Tibial artery (tissue), 4 donors: ENCODE measurements at regions not wholly inside any gene's neighbourhood (a gene's known extent, or its start where the extent isn't known, plus 50 kb on each side); places are given as distances from the start of the nearest gene placed in this dataset.
"Not testable (repeated sequence)": the region's sequence is repeated elsewhere in the genome, so short reads cannot be mapped to it uniquely, and the experiment has no call there.

ENCODE experiments used
- DNase-seq, 2 donors: peaks; one replicate each; pipeline ENCODE4 v3.0.0-alpha.2; 2019
- H3K27ac ChIP-seq, 2 donors: fragments of 200-600 bp; sonication (generic) in 1 of 2; 1 replicate in 1 of 2; 2 replicates in 1 of 2; pipeline ENCODE4 v1.5.1; 2018 to 2019; ENCODE audit warnings: mild to moderate bottlenecking in 1 of 2
- H3K27me3 ChIP-seq, 2 donors: fragments of 200-600 bp; sonication (generic) in 1 of 2; one replicate each; pipeline versions ENCODE4 v1.5.1 to v1.6.0; 2016 to 2019
- H3K36me3 ChIP-seq, 3 donors: fragments of 200-600 bp; sonication (generic) in 2 of 3; one replicate each; pipeline ENCODE4 v1.5.1; 2016 to 2019; ENCODE audit warnings: mild to moderate bottlenecking in 2 of 3
- H3K4me1 ChIP-seq, 4 donors: fragments of 200-600 bp; sonication (generic) in 2 of 4; 1 replicate in 3 of 4; 2 replicates in 1 of 4; pipeline ENCODE4 v1.5.1; 2016 to 2019
- H3K4me3 ChIP-seq, 2 donors: fragments of 200-600 bp; sonication (generic) in 1 of 2; 1 replicate in 1 of 2; 2 replicates in 1 of 2; pipeline ENCODE4 v1.5.1; 2018 to 2019; ENCODE audit warnings: mild to moderate bottlenecking in 2 of 2
- H3K9me3 ChIP-seq, 3 donors: fragments of 200-600 bp; sonication (generic) in 1 of 3; one replicate each; pipeline ENCODE4 v1.5.1; 2016 to 2019
- intact Hi-C: fragments of 100-400 bp; cut with DNase I; formaldehyde crosslinking; loops from one replicate; pipeline ENCODE4 v1.15.0; 2023; ENCODE audit warnings: low total_unique reads
- TF ChIP-seq, protein P1 (sequence below), 2 experiments: fragments of 200-600 bp in 1 of 2; fragments of 450-650 bp in 1 of 2; IDR thresholded peaks; one replicate each; pipeline ENCODE4 v1.5.1; 2017 to 2019; ENCODE audit warnings: antibody characterized with exemption in 2 of 2, mild to moderate bottlenecking in 1 of 2, moderate library complexity in 1 of 2

DNA sequence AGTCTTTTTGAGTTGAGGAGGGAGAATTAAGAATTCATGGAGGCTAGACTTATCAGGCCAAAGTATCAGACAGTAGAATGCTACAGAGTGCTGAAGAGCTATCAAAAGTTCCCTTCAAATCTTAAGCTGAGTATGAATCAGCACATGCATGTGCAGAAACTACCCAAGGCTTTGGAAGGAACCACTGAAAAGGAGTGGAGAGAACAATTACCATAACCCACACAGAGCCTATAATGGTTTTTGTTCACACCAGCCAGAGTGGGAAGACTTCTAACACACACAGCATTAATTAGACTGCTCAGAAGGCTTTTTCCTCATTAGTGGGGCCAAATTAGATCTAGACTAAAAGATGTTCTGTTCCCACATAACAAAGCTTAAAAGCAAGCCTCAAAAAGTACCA lies 83.7 kb upstream of the SLC6A11 start:
- Histone ChIP-seq H3K27ac (no peak overlapping the region), H3K9me3 (peaks cover 4 to 30% (median 17%) of the 10 kb centered on the region in 3 donors), H3K4me3 (no peak overlapping the region), H3K27me3 (peaks cover 0 to 4% of the 10 kb centered on the region in 2 donors), H3K4me1 (no peaks in the 10 kb centered on the region), H3K36me3 (no peaks in the 10 kb centered on the region)
- no peak for DNase-seq
- TF ChIP-seq, protein P1, sequence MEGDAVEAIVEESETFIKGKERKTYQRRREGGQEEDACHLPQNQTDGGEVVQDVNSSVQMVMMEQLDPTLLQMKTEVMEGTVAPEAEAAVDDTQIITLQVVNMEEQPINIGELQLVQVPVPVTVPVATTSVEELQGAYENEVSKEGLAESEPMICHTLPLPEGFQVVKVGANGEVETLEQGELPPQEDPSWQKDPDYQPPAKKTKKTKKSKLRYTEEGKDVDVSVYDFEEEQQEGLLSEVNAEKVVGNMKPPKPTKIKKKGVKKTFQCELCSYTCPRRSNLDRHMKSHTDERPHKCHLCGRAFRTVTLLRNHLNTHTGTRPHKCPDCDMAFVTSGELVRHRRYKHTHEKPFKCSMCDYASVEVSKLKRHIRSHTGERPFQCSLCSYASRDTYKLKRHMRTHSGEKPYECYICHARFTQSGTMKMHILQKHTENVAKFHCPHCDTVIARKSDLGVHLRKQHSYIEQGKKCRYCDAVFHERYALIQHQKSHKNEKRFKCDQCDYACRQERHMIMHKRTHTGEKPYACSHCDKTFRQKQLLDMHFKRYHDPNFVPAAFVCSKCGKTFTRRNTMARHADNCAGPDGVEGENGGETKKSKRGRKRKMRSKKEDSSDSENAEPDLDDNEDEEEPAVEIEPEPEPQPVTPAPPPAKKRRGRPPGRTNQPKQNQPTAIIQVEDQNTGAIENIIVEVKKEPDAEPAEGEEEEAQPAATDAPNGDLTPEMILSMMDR (IDR thresholded peaks at IDR 0.05): no peak
- intact Hi-C loops: no loop called here

DNA sequence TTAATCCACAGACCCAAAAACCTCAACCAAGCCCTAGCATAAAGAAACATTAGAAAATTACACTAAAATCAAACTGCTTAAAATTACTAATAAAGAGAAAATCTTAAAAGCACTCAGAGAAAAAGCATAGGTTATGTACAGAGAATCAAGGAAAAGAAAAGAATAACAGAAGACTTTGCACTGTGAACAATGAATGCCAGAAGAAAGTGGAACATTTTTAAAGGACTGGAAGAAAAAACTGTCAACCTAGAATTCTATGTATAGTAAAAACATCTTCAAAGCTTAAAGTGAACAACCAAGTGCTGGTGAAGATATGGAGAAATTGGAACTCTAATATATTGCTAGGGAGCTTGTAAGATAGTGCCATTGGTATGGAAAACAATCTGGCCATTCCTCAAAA lies 82.7 kb upstream of the SLC6A11 start:
- Histone ChIP-seq H3K9me3 (peaks cover 4 to 30% (median 17%) of the 10 kb centered on the region in 3 donors), H3K27me3 (peaks cover 0 to 14% of the 10 kb centered on the region in 2 donors), H3K4me3 (no peak overlapping the region), H3K27ac (no peak overlapping the region), H3K4me1 (peaks cover 0 to under 1% (median 0%) of the 10 kb centered on the region in 4 donors), H3K36me3 (no peaks in the 10 kb centered on the region)
- TF ChIP-seq, protein P1 (IDR thresholded peaks at IDR 0.05): no peak
- DNase-seq: no peak
- intact Hi-C loops: no loop called here

DNA sequence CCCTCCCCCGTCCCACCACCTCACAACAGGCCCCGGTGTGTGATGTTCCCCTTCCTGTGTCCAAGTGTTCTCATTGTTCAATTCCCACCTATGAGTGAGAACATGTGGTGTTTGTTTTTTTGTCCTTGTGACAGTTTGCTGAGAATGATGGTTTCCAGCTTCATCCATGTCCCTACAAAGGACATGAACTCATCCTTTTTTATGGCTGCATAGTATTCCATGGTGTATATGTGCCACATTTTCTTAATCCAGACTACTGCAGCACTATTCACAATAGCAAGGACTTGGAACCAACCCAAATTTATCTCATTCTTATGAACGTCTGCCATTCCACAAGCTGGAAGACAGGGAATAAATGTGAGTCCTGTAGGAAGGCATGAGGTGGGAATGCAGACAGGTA lies 79.6 kb upstream of the SLC6A11 start:
- not testable (repeated sequence) for H3K36me3 ChIP-seq, H3K27ac ChIP-seq, H3K4me3 ChIP-seq, DNase-seq, H3K4me1 ChIP-seq
- Histone ChIP-seq H3K27me3 (peaks cover 0 to 35% of the 10 kb centered on the region in 2 donors), H3K9me3 (peaks cover 4 to 30% (median 17%) of the 10 kb centered on the region in 3 donors)
- intact Hi-C loops: loop anchor here (5.0 kb wide), 1 partner anchor 394 kb away; no protein-coding TSS in a partner anchor

DNA sequence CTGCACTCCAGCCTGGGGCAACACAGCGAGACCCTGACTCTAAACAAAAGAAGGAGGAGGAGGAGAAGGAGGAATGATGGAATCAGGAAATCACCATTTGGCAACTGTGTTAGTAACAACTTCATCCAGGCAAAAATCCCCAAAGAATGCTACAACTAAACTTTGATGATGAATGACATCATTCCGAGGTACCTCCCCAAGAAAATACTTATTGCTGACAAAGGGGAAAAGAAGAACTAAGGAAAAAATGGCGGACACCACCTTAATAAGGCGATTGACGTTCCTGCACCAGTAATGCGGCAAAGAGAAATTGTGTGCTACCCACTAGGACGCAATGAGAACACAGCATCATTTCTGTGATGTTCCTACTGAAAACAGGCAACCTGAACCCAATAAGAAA lies 78.2 kb upstream of the SLC6A11 start:
- Histone ChIP-seq H3K9me3 (peaks cover 0 to 21% (median 13%) of the 10 kb centered on the region in 3 donors), H3K36me3 (no peaks in the 10 kb centered on the region), H3K27me3 (peaks cover 0 to 35% of the 10 kb centered on the region in 2 donors), H3K27ac (no peak overlapping the region), H3K4me1 (peaks cover 0 to 7% (median 2%) of the 10 kb centered on the region in 4 donors), H3K4me3 (no peak overlapping the region)
- intact Hi-C loops: loop anchor here (5.0 kb wide), 1 partner anchor 395 kb away; no protein-coding TSS in a partner anchor
- no peak for DNase-seq
- TF ChIP-seq, protein P1 (IDR thresholded peaks at IDR 0.05): no peak

DNA sequence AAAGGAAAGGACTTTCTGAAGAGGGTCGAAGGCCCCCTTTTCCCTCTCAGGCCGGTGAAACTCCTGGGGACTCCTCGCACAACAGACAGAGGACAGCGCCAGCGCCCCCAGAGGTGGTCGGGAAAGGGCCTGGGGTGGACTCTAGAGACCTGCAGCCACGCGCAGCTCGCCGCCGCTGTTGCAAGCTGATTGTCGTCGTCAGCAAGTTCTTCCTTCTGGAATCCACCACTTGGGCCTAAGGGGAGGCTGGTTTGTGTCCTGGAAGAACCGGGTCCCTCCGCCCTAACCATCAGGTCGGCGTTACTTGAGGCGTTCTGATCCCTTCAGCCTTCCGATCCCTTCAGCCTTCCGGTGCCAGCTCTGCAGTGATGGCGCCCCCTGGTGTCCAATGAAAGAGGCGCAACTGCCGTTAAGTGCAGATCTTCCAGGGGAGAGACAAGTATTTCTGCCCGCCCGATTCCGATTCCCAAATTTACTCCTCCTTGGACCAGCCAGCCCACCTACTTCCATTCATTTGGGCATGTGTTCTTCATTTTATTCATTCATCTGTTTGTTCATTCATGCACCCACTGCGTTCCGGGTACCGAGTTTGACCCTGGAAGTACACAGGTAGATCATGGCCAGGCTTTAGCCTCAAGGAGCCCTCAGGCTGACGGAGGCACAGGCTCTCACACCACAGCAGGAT lies 77.2 kb upstream of the SLC6A11 start:
- H3K27me3 ChIP-seq: peaks cover 0 to 46% of the 10 kb centered on the region in 2 donors
- TF ChIP-seq, protein P1 (IDR thresholded peaks at IDR 0.05): peak; percentile 76 to 86
- intact Hi-C loops: loop anchor here (5.0 kb wide), 1 partner anchor 397 kb away; no protein-coding TSS in a partner anchor

DNA sequence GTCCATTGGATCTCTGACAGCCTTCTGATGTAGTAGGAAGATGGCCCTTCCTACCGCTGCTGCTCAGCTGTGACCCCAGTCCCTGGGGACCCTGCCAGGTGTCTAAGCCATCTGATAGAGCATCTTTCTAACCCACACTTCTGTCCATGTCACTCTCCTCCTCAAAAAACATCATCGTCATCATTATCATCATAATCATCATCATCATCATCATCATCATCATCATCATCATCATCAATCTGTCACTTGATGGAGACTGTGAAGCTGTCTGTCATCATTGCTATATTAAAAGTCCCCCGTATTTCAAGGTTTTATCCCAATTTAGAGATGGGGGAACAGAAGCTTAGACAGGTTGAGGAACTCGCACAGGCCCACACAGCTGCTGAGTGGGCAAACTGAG lies 75.1 kb upstream of the SLC6A11 start:
- TF ChIP-seq, protein P1 (IDR thresholded peaks at IDR 0.05): no peak

More for the DNA sequence above, 77.2 kb upstream of the SLC6A11 start:
- DNase-seq: peak; percentile 67 to 80
- Histone ChIP-seq H3K4me3 (peak overlapping the region in 1 of 2 donors; percentile 16), H3K9me3 (peaks cover 0 to 11% (median 2%) of the 10 kb centered on the region in 3 donors), H3K36me3 (no peaks in the 10 kb centered on the region), H3K27ac (no peak overlapping the region), H3K4me1 (peaks cover 0 to 7% (median 2%) of the 10 kb centered on the region in 4 donors)

More for the DNA sequence above, 75.1 kb upstream of the SLC6A11 start:
- peaks cover 0 to 52% of the 10 kb centered on the region in 2 donors for H3K27me3 ChIP-seq
- no peak overlapping the region for H3K4me3 ChIP-seq
- intact Hi-C loops: no loop called here
- no peak for DNase-seq
- no peaks in the 10 kb centered on the region for H3K9me3 ChIP-seq
- peaks cover 0 to 7% (median 2%) of the 10 kb centered on the region in 4 donors for H3K4me1 ChIP-seq
- no peaks in the 10 kb centered on the region for H3K36me3 ChIP-seq
- H3K27ac ChIP-seq: no peak overlapping the region
